OCI-LY1 (cell line): ENCODE measurements at regions not wholly inside any gene's neighbourhood (a gene's known extent, or its start where the extent isn't known, plus 50 kb on each side); places are given as distances from the start of the nearest gene placed in this dataset.

Experiments
- H2AFZ ChIP-seq: fragments of 200-600 bp; sonication (generic), shearing (Covaris generic); 2 replicates; pipeline ENCODE4 v1.6.0; 2014; ENCODE audit warnings: antibody characterized with exemption, mild to moderate bottlenecking, low read length
- H3F3A ChIP-seq: fragments of 200-600 bp; sonication (generic), shearing (Covaris generic); 2 replicates; pipeline ENCODE4 v1.6.0; 2014; ENCODE audit warnings: mild to moderate bottlenecking, antibody characterized with exemption, low read length, moderate library complexity; ENCODE audit not compliant: insufficient read depth
- H3K27ac ChIP-seq: fragments of 200-600 bp; sonication (generic); 2 replicates; pipeline ENCODE4 v1.5.1; 2014; ENCODE audit warnings: low read length, mixed run types, mild to moderate bottlenecking, low read depth; ENCODE audit not compliant: poor library complexity, severe bottlenecking
- H3K27me3 ChIP-seq: fragments of 200-600 bp; sonication (generic); 2 replicates; pipeline ENCODE4 v1.6.0; 2014; ENCODE audit warnings: antibody characterized with exemption, mild to moderate bottlenecking, low read length, moderate library complexity; ENCODE audit not compliant: insufficient read depth
- H3K36me3 ChIP-seq: fragments of 200-600 bp; sonication (generic); 2 replicates; pipeline ENCODE4 v1.6.1; 2014; ENCODE audit warnings: mild to moderate bottlenecking, antibody characterized with exemption, low read length, moderate library complexity, mixed read lengths; ENCODE audit not compliant: insufficient read depth
- H3K4me1 ChIP-seq: fragments of 200-600 bp; sonication (generic); 2 replicates; pipeline ENCODE4 v1.5.1; 2014; ENCODE audit warnings: mild to moderate bottlenecking, low read length, moderate library complexity; ENCODE audit not compliant: insufficient read depth, severe bottlenecking
- H3K4me2 ChIP-seq: fragments of 200-600 bp; sonication (generic), shearing (Covaris generic); 2 replicates; pipeline ENCODE4 v1.6.1; 2014; ENCODE audit warnings: low read length
- H3K4me3 ChIP-seq: fragments of 200-600 bp; sonication (generic); 2 replicates; pipeline ENCODE4 v1.5.1; 2014; ENCODE audit warnings: low read length, low read depth, mild to moderate bottlenecking, mixed read lengths; ENCODE audit not compliant: poor library complexity, severe bottlenecking
- H3K79me2 ChIP-seq: fragments of 200-600 bp; shearing (Covaris generic); 2 replicates; pipeline ENCODE4 v1.6.1; 2016; ENCODE audit warnings: mixed run types, low read length, mixed read lengths; ENCODE audit not compliant: insufficient read depth
- H3K9ac ChIP-seq: fragments of 200-600 bp; sonication (generic), shearing (Covaris generic); 2 replicates; pipeline ENCODE4 v1.6.1; 2014; ENCODE audit warnings: mild to moderate bottlenecking, low read length, mixed read lengths
- H3K9me2 ChIP-seq: fragments of 200-600 bp; sonication (generic), shearing (Covaris generic); 2 replicates; pipeline ENCODE4 v1.6.1; 2014; ENCODE audit warnings: low read depth, mild to moderate bottlenecking, low read length, mixed read lengths
- H3K9me3 ChIP-seq: fragments of 200-600 bp; shearing (Covaris generic); 2 replicates; pipeline ENCODE4 v1.6.1; 2014; ENCODE audit warnings: low read length, mixed read lengths
- H4K20me1 ChIP-seq: fragments of 200-600 bp; sonication (generic), shearing (Covaris generic); 2 replicates; pipeline ENCODE4 v1.6.0; 2016; ENCODE audit warnings: mild to moderate bottlenecking, low read length; ENCODE audit not compliant: insufficient read depth
- EZH2 ChIP-seq: fragments of 200-600 bp; sonication (generic), shearing (Covaris generic); IDR thresholded peaks from 2 replicates; pipeline ENCODE4 v1.8.0; 2017; ENCODE audit warnings: borderline replicate concordance, mixed run types, mild to moderate bottlenecking, antibody characterized with exemption, low read length, moderate library complexity, mixed read lengths
- TF ChIP-seq, protein P1 (sequence below): fragments of 200-600 bp; sonication (generic), shearing (Covaris generic); IDR thresholded peaks from 2 replicates; pipeline ENCODE4 v1.5.1; 2017; ENCODE audit warnings: mild to moderate bottlenecking, antibody characterized with exemption, low read length, moderate library complexity, mixed read lengths

DNA sequence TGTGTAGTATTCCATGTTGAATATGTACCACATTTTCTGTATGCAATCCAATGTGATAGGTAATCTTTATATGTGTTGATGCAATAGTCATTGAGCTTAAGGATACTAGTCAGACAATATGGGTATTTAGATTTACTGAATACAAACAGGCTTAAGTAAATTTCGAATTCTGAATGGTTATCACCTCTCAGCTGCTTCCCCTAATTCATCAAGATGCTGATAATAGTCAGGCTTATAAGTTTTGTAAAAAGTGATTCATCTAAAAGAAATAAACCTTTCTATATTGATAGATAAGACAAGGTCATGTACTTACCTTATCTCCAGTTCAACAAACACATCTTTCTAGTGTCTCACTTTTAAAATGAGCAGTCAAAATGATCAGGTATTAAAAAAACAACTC lies 205.5 kb downstream of the CASP12 start:
- Histone ChIP-seq H3K4me2 (no peak overlapping the region), H3F3A (no peaks in the 10 kb centered on the region; the same call in 1 of the 2 replicates), H3K9me3 (no peaks in the 10 kb centered on the region), H3K4me3 (no peak overlapping the region), H3K9ac (no peak overlapping the region), H3K4me1 (no peaks in the 10 kb centered on the region), H3K9me2 (no peaks in the 10 kb centered on the region), H4K20me1 (no peaks in the 10 kb centered on the region), H2AFZ (no peak overlapping the region), H3K36me3 (no peaks in the 10 kb centered on the region), H3K79me2 (no peaks in the 10 kb centered on the region), H3K27me3 (no peaks in the 10 kb centered on the region), H3K27ac (no peak overlapping the region)
- TF ChIP-seq, protein P1, sequence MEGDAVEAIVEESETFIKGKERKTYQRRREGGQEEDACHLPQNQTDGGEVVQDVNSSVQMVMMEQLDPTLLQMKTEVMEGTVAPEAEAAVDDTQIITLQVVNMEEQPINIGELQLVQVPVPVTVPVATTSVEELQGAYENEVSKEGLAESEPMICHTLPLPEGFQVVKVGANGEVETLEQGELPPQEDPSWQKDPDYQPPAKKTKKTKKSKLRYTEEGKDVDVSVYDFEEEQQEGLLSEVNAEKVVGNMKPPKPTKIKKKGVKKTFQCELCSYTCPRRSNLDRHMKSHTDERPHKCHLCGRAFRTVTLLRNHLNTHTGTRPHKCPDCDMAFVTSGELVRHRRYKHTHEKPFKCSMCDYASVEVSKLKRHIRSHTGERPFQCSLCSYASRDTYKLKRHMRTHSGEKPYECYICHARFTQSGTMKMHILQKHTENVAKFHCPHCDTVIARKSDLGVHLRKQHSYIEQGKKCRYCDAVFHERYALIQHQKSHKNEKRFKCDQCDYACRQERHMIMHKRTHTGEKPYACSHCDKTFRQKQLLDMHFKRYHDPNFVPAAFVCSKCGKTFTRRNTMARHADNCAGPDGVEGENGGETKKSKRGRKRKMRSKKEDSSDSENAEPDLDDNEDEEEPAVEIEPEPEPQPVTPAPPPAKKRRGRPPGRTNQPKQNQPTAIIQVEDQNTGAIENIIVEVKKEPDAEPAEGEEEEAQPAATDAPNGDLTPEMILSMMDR, result no peak
- no peak for TF ChIP-seq EZH2

DNA sequence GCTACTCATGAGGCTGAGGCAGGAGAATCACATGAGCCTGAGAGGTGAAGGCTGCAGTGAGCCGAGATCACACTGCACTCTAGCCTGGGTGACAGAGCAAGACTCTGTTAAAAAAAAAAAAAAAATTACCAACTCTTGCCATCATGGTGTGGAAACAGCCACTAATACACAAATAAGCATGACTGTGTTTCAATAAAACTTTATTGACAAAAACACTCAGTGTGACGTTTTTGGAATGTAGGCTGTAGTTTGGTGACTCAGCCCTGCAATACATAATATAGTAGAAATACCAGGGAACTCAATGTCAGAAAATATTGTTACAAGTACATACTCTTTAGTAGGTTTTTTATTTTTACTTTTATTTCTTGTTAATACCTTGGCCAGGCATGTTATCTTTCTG lies 207.1 kb downstream of the CASP12 start:
- Histone ChIP-seq H3K27ac (no peak overlapping the region), H3K36me3 (no peaks in the 10 kb centered on the region), H3K79me2 (no peaks in the 10 kb centered on the region), H3K27me3 (no peaks in the 10 kb centered on the region), H3K9me2 (no peaks in the 10 kb centered on the region), H3K9me3 (no peaks in the 10 kb centered on the region), H3K4me2 (no peak overlapping the region), H3F3A (no peaks in the 10 kb centered on the region; the same call in 1 of the 2 replicates), H3K4me3 (no peak overlapping the region), H2AFZ (no peak overlapping the region), H3K9ac (no peak overlapping the region), H4K20me1 (no peaks in the 10 kb centered on the region), H3K4me1 (no peaks in the 10 kb centered on the region)
- TF ChIP-seq, protein P1, result no peak
- TF ChIP-seq EZH2, result no peak

DNA sequence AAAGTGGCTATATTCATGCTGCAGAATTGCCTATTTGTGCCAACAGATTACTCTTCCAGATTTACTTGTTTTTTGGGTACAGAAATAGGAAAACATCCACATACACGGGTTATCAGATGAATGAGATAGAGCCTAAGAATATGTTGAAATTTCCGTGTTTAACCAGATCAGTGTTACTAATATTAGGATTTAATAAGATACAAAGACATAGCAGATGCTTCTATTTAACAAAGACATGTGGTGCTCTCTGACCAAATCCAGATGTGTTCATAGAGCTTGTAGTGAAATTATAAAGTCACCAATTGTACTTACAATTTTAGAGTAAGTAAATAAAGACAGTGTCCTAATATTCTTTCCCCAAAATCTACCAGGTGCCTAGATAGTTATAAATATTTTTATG lies 208.0 kb downstream of the CASP12 start:
- Histone ChIP-seq H2AFZ (no peak overlapping the region), H3K9me2 (no peaks in the 10 kb centered on the region), H3K9me3 (no peaks in the 10 kb centered on the region), H3K9ac (no peak overlapping the region), H3K27me3 (no peaks in the 10 kb centered on the region), H3K79me2 (no peaks in the 10 kb centered on the region), H3K4me1 (no peaks in the 10 kb centered on the region), H3F3A (no peaks in the 10 kb centered on the region), H3K27ac (no peak overlapping the region), H3K4me3 (no peak overlapping the region), H4K20me1 (no peaks in the 10 kb centered on the region), H3K4me2 (no peak overlapping the region), H3K36me3 (no peaks in the 10 kb centered on the region)
- TF ChIP-seq EZH2, result no peak
- TF ChIP-seq, protein P1, result no peak
